GM13976 (cell line): ENCODE measurements at regions not wholly inside any gene's neighbourhood (a gene's known extent, or its start where the extent isn't known, plus 50 kb on each side); places are given as distances from the start of the nearest gene placed in this dataset.

ENCODE experiments used
- DNase-seq: peaks from one replicate; pipeline ENCODE4 v3.0.0; 2012; ENCODE audit warnings: low spot score
- CTCF ChIP-seq: IDR thresholded peaks from 2 replicates; pipeline ENCODE4 v1.5.1; 2012; ENCODE audit warnings: borderline replicate concordance, mild to moderate bottlenecking; ENCODE audit not compliant: insufficient read depth; ENCODE audit errors: extremely low read depth, missing control alignments, control extremely low read depth
- in situ Hi-C: fragments of 300-500 bp; cut with MboI; formaldehyde crosslinking; loops from one replicate; pipeline ENCODE4 v1.12.0; 2022; ENCODE audit warnings: low sequenced_read_pairs, mixed read lengths, inconsistent platforms; ENCODE audit not compliant: unreplicated experiment

GRCh38 chr6:56399672-56400263 lies 152.4 kb upstream of the COL21A1 start:
- no peak for TF ChIP-seq CTCF
- no peak for DNase-seq
- in situ Hi-C loops = no loop called here

- no peak for TF ChIP-seq CTCF
- in situ Hi-C loops = no loop called here
- no peak for DNase-seq
These were observed 151.9 kb upstream of the COL21A1 start for GRCh38 chr6:56399250-56399671.

GRCh38 chr6:56396435-56396834 lies 149.1 kb upstream of the COL21A1 start:
- in situ Hi-C loops = no loop called here
- no peak for TF ChIP-seq CTCF
- no peak for DNase-seq

- TF ChIP-seq CTCF = no peak
- no peak for DNase-seq
- in situ Hi-C loops = no loop called here
These were observed 146.5 kb upstream of the COL21A1 start for GRCh38 chr6:56393615-56394612.

- in situ Hi-C loops = no loop called here
- TF ChIP-seq CTCF = no peak
- DNase-seq = no peak
These were observed 141.0 kb upstream of the COL21A1 start for GRCh38 chr6:56388415-56388755.

- TF ChIP-seq CTCF = no peak
- no peak for DNase-seq
- in situ Hi-C loops = no loop called here
These were observed 140.4 kb upstream of the COL21A1 start for GRCh38 chr6:56387621-56388414.
